ENCODE measurements at regions not wholly inside any gene's neighbourhood (a gene's known extent, or its start where the extent isn't known, plus 50 kb on each side); places are given as distances from the start of the nearest gene placed in this dataset.

GRCh38 chr2:12257476-12257875 is 459.3 kb upstream of the TRIB2 start:
- no peaks in the 10 kb centered on the region for H3K27me3 ChIP-seq (ENCODE audit: control insufficient read depth, extremely low read depth, insufficient read depth, low read length)
- H3K4me1 ChIP-seq (ENCODE audit: control insufficient read depth, extremely low read depth, insufficient read depth, low read length) = peaks cover 10% of the 10 kb centered on the region
- no peaks in the 10 kb centered on the region for H3K9me3 ChIP-seq (ENCODE audit: control insufficient read depth, low read depth, low read length)
- no peak overlapping the region for H3K27ac ChIP-seq (ENCODE audit: control insufficient read depth, insufficient read depth, low read length)
- no peaks in the 10 kb centered on the region for H4K20me1 ChIP-seq (ENCODE audit: control insufficient read depth, extremely low read depth, insufficient read depth, low read length)
- DNase-seq (ENCODE audit: low read depth, low spot score) = no peak
- no peaks in the 10 kb centered on the region for H3K36me3 ChIP-seq (ENCODE audit: control insufficient read depth in 2 of 2, extremely low read depth in 1 of 2, insufficient read depth in 2 of 2, low read length in 2 of 2)
- no peak for FAIRE-seq
- no peak overlapping the region for H3K4me3 ChIP-seq (ENCODE audit: control insufficient read depth in 2 of 3, extremely low read depth in 1 of 3, insufficient read depth in 2 of 3, low read depth in 1 of 3, low read length in 3 of 3)
- H2AFZ ChIP-seq (ENCODE audit: control insufficient read depth, low read length) = no peak overlapping the region
- no peaks in the 10 kb centered on the region for H3K9me1 ChIP-seq (ENCODE audit: control insufficient read depth, extremely low read depth, insufficient read depth, low read length)
- H3K4me2 ChIP-seq (ENCODE audit: control insufficient read depth, extremely low read depth, insufficient read depth, low read depth, low read length) = no peak overlapping the region
- no peaks in the 10 kb centered on the region for H3K79me2 ChIP-seq (ENCODE audit: control insufficient read depth, insufficient read depth, low read length)
- TF ChIP-seq CTCF (optimal IDR thresholded peaks at IDR 0.05 in 1 of 3, IDR thresholded peaks at IDR 0.05 in 1 of 3, conservative IDR thresholded peaks at IDR 0.05 in 1 of 3; ENCODE audit: extremely low read depth in 1 of 3, insufficient read depth in 2 of 3, low read length in 3 of 3) = no peak
- no peak for TF ChIP-seq EZH2 (IDR thresholded peaks at IDR 0.05; ENCODE audit: low read length)
- H3K9ac ChIP-seq (ENCODE audit: control insufficient read depth, extremely low read depth, insufficient read depth, low read length) = no peak overlapping the region
- dilution Hi-C loops (cut with MboI; ENCODE audit: extremely low pct_ligation_motif_present, low sequenced_read_pairs) = no loop called here

GRCh38 chr2:12259493-12259892 is 457.2 kb upstream of the TRIB2 start:
- Histone ChIP-seq H3K4me1 (ENCODE audit: control insufficient read depth, extremely low read depth, insufficient read depth, low read length) (peaks cover 13% of the 10 kb centered on the region), H3K27ac (ENCODE audit: control insufficient read depth, insufficient read depth, low read length) (no peak overlapping the region), H3K9me3 (ENCODE audit: control insufficient read depth, low read depth, low read length) (no peaks in the 10 kb centered on the region), H3K4me2 (ENCODE audit: control insufficient read depth, extremely low read depth, insufficient read depth, low read depth, low read length) (no peak overlapping the region), H3K27me3 (ENCODE audit: control insufficient read depth, extremely low read depth, insufficient read depth, low read length) (no peaks in the 10 kb centered on the region), H3K9ac (ENCODE audit: control insufficient read depth, extremely low read depth, insufficient read depth, low read length) (no peak overlapping the region), H3K79me2 (ENCODE audit: control insufficient read depth, insufficient read depth, low read length) (no peaks in the 10 kb centered on the region), H3K36me3 (ENCODE audit: control insufficient read depth in 2 of 2, extremely low read depth in 1 of 2, insufficient read depth in 2 of 2, low read length in 2 of 2) (no peaks in the 10 kb centered on the region), H2AFZ (ENCODE audit: control insufficient read depth, low read length) (no peak overlapping the region), H4K20me1 (ENCODE audit: control insufficient read depth, extremely low read depth, insufficient read depth, low read length) (no peaks in the 10 kb centered on the region), H3K4me3 (ENCODE audit: control insufficient read depth in 2 of 3, extremely low read depth in 1 of 3, insufficient read depth in 2 of 3, low read depth in 1 of 3, low read length in 3 of 3) (no peak overlapping the region), H3K9me1 (ENCODE audit: control insufficient read depth, extremely low read depth, insufficient read depth, low read length) (no peaks in the 10 kb centered on the region)
- DNase-seq (ENCODE audit: low read depth, low spot score) (no peak), FAIRE-seq (no peak)
- no peak for TF ChIP-seq EZH2 (IDR thresholded peaks at IDR 0.05; ENCODE audit: low read length)
- no peak for TF ChIP-seq CTCF (optimal IDR thresholded peaks at IDR 0.05 in 1 of 3, IDR thresholded peaks at IDR 0.05 in 1 of 3, conservative IDR thresholded peaks at IDR 0.05 in 1 of 3; ENCODE audit: extremely low read depth in 1 of 3, insufficient read depth in 2 of 3, low read length in 3 of 3)
- dilution Hi-C loops (cut with MboI; ENCODE audit: extremely low pct_ligation_motif_present, low sequenced_read_pairs) = no loop called here
